Astrocyte (in vitro differentiated cells and primary cell): ENCODE measurements at regions not wholly inside any gene's neighbourhood (a gene's known extent, or its start where the extent isn't known, plus 50 kb on each side); places are given as distances from the start of the nearest gene placed in this dataset.

ENCODE experiments used
- DNase-seq: peaks from one replicate; pipeline ENCODE4 v3.0.0-alpha.2; 2010; ENCODE audit warnings: low read depth
- FAIRE-seq: peaks from 2 replicates; lab custom pipeline; 2011; peaks lifted over from hg19 to GRCh38; lab: Jason Lieb, UNC
- H2AFZ ChIP-seq: 2 replicates; pipeline ENCODE4 v1.6.0; 2012; ENCODE audit warnings: low read depth, low read length, inconsistent platforms
- H3K27ac ChIP-seq: 2 replicates; pipeline ENCODE4 v1.5.1; 2011; ENCODE audit warnings: low read depth, low read length, inconsistent platforms
- H3K27me3 ChIP-seq: 2 replicates; pipeline ENCODE4 v1.6.0; 2011; ENCODE audit warnings: low read length, inconsistent platforms; ENCODE audit not compliant: insufficient read depth
- H3K36me3 ChIP-seq: 2 replicates; pipeline ENCODE4 v1.5.1; 2011; ENCODE audit warnings: low read length, inconsistent platforms; ENCODE audit not compliant: insufficient read depth
- H3K4me1 ChIP-seq: 2 replicates; pipeline ENCODE4 v1.5.1; 2011; ENCODE audit warnings: low read length, inconsistent platforms; ENCODE audit not compliant: insufficient read depth
- H3K4me2 ChIP-seq: 2 replicates; pipeline ENCODE4 v1.6.0; 2012; ENCODE audit warnings: low read length, inconsistent platforms
- H3K4me3 ChIP-seq: 2 replicates; pipeline ENCODE4 v1.5.1; 2011; ENCODE audit warnings: low read depth, mild to moderate bottlenecking, low read length, inconsistent platforms; ENCODE audit not compliant: insufficient read depth
- H3K79me2 ChIP-seq: 2 replicates; pipeline ENCODE4 v1.6.0; 2012; ENCODE audit warnings: mild to moderate bottlenecking, low read length, inconsistent platforms; ENCODE audit not compliant: insufficient read depth
- H3K9ac ChIP-seq: 2 replicates; pipeline ENCODE4 v1.6.0; 2012; ENCODE audit warnings: mild to moderate bottlenecking, low read length, inconsistent platforms
- H3K9me3 ChIP-seq: 2 replicates; pipeline ENCODE4 v1.5.1; 2012; ENCODE audit warnings: low read depth, mild to moderate bottlenecking, low read length, inconsistent platforms; ENCODE audit not compliant: insufficient read depth
- H4K20me1 ChIP-seq: 2 replicates; pipeline ENCODE4 v1.6.0; 2012; ENCODE audit warnings: low read length, inconsistent platforms; ENCODE audit not compliant: insufficient read depth
- H3K27ac Mint-ChIP-seq: one replicate; pipeline ENCODE4 v1.8.0; 2021; ENCODE audit warnings: mild to moderate bottlenecking, mixed read lengths; ENCODE audit not compliant: unreplicated experiment
- H3K27me3 Mint-ChIP-seq: one replicate; pipeline ENCODE4 v1.8.0; 2021; ENCODE audit warnings: low read depth, mixed read lengths; ENCODE audit not compliant: unreplicated experiment
- H3K36me3 Mint-ChIP-seq: one replicate; pipeline ENCODE4 v1.8.0; 2021; ENCODE audit warnings: low read depth, mixed read lengths; ENCODE audit not compliant: unreplicated experiment
- H3K4me1 Mint-ChIP-seq: one replicate; pipeline ENCODE4 v1.8.0; 2021; ENCODE audit warnings: low read depth, mixed read lengths; ENCODE audit not compliant: unreplicated experiment
- H3K4me3 Mint-ChIP-seq: one replicate; pipeline ENCODE4 v1.8.0; 2021; ENCODE audit warnings: mild to moderate bottlenecking, moderate library complexity, mixed read lengths; ENCODE audit not compliant: unreplicated experiment
- H3K9me3 Mint-ChIP-seq: one replicate; pipeline ENCODE4 v1.8.0; 2021; ENCODE audit warnings: mild to moderate bottlenecking, mixed read lengths; ENCODE audit not compliant: unreplicated experiment
- EZH2 ChIP-seq: IDR thresholded peaks from 2 replicates; pipeline ENCODE4 v1.6.1; 2012; ENCODE audit warnings: mild to moderate bottlenecking, low read length, inconsistent platforms; ENCODE audit not compliant: insufficient read depth
- TF ChIP-seq, protein P1 (sequence below): IDR thresholded peaks from 2 replicates; pipeline ENCODE4 v1.5.1; 2011; ENCODE audit warnings: low read depth, mild to moderate bottlenecking, inconsistent platforms, low read length, moderate library complexity; ENCODE audit not compliant: insufficient read depth

DNA sequence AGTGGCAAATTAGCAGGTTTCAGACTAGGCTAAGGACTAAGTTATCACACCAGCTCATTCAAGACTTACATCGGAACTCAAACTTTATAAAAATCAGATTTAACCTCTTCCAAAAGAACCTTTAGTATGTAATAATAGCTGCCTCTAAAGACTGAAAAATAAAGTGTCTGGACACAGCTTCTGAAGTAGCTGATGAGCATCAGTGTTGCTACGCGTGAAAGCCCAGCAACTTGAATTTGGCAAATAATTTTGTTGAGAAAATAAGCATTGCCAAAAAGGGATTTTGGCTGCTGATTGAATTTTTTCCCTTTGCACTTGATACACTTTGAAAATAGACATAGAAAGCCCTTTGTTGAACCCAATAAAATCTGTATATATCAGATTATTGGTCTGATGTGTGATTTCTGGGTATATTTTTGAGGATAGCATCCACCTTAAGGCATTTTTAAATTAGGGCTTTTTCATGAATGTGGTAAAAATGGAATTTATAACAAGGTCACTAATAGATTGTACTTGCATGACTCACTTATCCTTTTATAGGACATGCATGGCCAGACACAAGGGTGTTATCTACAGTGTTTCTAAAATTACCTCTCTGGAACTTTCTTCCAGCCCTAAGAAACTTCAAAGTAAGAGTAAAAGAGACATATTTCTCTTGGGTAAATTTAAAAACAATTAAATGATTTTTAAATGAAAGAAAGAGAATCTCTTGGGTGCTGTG lies 350.4 kb downstream of the TENT5A start:
- FAIRE-seq (peak; percentile 89), DNase-seq (peak; percentile 87)
- H3K9ac ChIP-seq, result peak overlapping the region; percentile 19
- H3K9me3 Mint-ChIP-seq, result peaks cover 11% of the 10 kb centered on the region
- H2AFZ ChIP-seq, result no peak overlapping the region
- peak overlapping the region; percentile 31 for H3K27ac ChIP-seq
- no peak overlapping the region for H3K4me3 ChIP-seq
- H3K36me3 ChIP-seq, result no peaks in the 10 kb centered on the region
- no peaks in the 10 kb centered on the region for H4K20me1 ChIP-seq
- TF ChIP-seq, protein P1, sequence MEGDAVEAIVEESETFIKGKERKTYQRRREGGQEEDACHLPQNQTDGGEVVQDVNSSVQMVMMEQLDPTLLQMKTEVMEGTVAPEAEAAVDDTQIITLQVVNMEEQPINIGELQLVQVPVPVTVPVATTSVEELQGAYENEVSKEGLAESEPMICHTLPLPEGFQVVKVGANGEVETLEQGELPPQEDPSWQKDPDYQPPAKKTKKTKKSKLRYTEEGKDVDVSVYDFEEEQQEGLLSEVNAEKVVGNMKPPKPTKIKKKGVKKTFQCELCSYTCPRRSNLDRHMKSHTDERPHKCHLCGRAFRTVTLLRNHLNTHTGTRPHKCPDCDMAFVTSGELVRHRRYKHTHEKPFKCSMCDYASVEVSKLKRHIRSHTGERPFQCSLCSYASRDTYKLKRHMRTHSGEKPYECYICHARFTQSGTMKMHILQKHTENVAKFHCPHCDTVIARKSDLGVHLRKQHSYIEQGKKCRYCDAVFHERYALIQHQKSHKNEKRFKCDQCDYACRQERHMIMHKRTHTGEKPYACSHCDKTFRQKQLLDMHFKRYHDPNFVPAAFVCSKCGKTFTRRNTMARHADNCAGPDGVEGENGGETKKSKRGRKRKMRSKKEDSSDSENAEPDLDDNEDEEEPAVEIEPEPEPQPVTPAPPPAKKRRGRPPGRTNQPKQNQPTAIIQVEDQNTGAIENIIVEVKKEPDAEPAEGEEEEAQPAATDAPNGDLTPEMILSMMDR, result no peak
- TF ChIP-seq EZH2, result no peak
- H3K79me2 ChIP-seq, result no peaks in the 10 kb centered on the region
- peak overlapping the region; percentile 45 for H3K4me2 ChIP-seq
- peaks cover 7% of the 10 kb centered on the region for H3K4me1 ChIP-seq
- no peak overlapping the region for H3K4me3 Mint-ChIP-seq
- H3K36me3 Mint-ChIP-seq, result no peaks in the 10 kb centered on the region
- no peaks in the 10 kb centered on the region for H3K27me3 ChIP-seq
- H3K27ac Mint-ChIP-seq, result peak overlapping the region; percentile 31
- no peaks in the 10 kb centered on the region for H3K9me3 ChIP-seq
- H3K27me3 Mint-ChIP-seq, result no peaks in the 10 kb centered on the region
- peaks cover 8% of the 10 kb centered on the region for H3K4me1 Mint-ChIP-seq

DNA sequence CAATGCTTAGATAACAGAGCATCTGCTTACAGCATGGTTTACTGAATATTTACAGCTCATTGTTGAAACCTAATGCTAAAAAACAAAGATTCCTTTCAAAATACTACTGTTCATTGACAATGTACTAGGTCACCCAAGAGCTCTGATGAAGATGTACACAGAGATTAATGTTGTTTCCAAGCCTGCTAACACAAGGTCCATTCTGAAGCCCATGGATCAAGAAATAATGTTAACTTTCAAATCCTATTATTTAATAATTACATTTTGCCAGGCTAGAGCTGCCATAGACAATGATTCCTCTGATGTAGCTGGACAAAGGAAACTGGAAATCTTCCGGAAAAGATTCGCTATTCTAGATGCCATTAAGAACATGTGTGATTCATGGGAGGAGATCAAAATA lies 355.6 kb downstream of the TENT5A start:
- Histone ChIP-seq H3K4me1 (peaks cover 4% of the 10 kb centered on the region), H3K4me2 (no peak overlapping the region), H3K9ac (no peak overlapping the region), H3K79me2 (no peaks in the 10 kb centered on the region), H3K27ac (no peak overlapping the region), H2AFZ (no peak overlapping the region), H4K20me1 (no peaks in the 10 kb centered on the region), H3K36me3 (no peaks in the 10 kb centered on the region), H3K4me3 (no peak overlapping the region), H3K27me3 (no peaks in the 10 kb centered on the region), H3K9me3 (no peaks in the 10 kb centered on the region)
- peaks cover 4% of the 10 kb centered on the region for H3K4me1 Mint-ChIP-seq
- no peak overlapping the region for H3K27ac Mint-ChIP-seq
- TF ChIP-seq, protein P1, result no peak
- TF ChIP-seq EZH2, result no peak
- H3K36me3 Mint-ChIP-seq, result no peaks in the 10 kb centered on the region
- H3K4me3 Mint-ChIP-seq, result no peak overlapping the region
- no peak for FAIRE-seq
- H3K27me3 Mint-ChIP-seq, result no peaks in the 10 kb centered on the region
- DNase-seq, result no peak
- peaks cover 15% of the 10 kb centered on the region for H3K9me3 Mint-ChIP-seq

DNA sequence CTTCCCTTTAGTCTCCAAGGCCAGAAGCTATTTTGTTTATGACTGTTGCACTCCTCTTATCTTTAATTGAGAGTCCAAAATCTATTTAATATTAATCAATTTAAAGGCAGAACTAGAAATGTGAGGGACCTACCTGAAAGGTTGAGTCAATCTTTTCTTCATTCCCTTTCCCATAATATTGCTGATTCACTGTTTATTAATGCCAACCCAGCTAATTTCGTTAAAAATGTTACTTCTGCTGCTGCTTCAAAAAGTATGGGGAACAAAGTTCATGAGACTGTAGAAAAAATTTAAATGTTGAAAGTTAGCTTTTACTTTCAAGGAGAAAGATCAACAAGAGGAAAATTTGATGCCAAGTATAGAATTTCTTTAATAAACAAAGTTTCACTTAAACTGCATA lies 365.3 kb downstream of the TENT5A start:
- Histone ChIP-seq H3K27ac (no peak overlapping the region), H3K4me3 (no peak overlapping the region), H3K9me3 (no peaks in the 10 kb centered on the region), H3K9ac (no peak overlapping the region), H3K79me2 (no peaks in the 10 kb centered on the region), H3K4me2 (no peak overlapping the region), H3K36me3 (no peaks in the 10 kb centered on the region), H4K20me1 (no peaks in the 10 kb centered on the region), H2AFZ (no peak overlapping the region), H3K27me3 (no peaks in the 10 kb centered on the region), H3K4me1 (no peaks in the 10 kb centered on the region)
- no peak for DNase-seq
- peaks cover 3% of the 10 kb centered on the region for H3K9me3 Mint-ChIP-seq
- no peak overlapping the region for H3K27ac Mint-ChIP-seq
- TF ChIP-seq EZH2, result no peak
- TF ChIP-seq, protein P1, result no peak
- H3K36me3 Mint-ChIP-seq, result no peaks in the 10 kb centered on the region
- no peaks in the 10 kb centered on the region for H3K4me1 Mint-ChIP-seq
- H3K27me3 Mint-ChIP-seq, result no peaks in the 10 kb centered on the region
- no peak overlapping the region for H3K4me3 Mint-ChIP-seq
- FAIRE-seq, result no peak
